Cardiac fibroblast (primary cell): ENCODE measurements at regions not wholly inside any gene's neighbourhood (a gene's known extent, or its start where the extent isn't known, plus 50 kb on each side); places are given as distances from the start of the nearest gene placed in this dataset.

Source experiments
- DNase-seq, 2 donors: peaks; one replicate each; pipeline versions ENCODE4 v3.0.0 to v3.0.0-alpha.2; 2010; ENCODE audit warnings: low read depth in 2 of 2
- H3K4me3 ChIP-seq, 2 donors: replicated peaks in 1 of 2; 1 replicate in 1 of 2; 2 replicates in 1 of 2; pipeline ENCODE4 v1.5.1; 2011; ENCODE audit warnings: low read depth in 2 of 2, low read length in 2 of 2, mild to moderate bottlenecking in 2 of 2, moderate library complexity in 1 of 2
- TF ChIP-seq, protein P1 (sequence below): IDR thresholded peaks from one replicate; pipeline ENCODE4 v1.5.1; 2011; ENCODE audit warnings: low read depth, mild to moderate bottlenecking, low read length, inconsistent platforms

DNA sequence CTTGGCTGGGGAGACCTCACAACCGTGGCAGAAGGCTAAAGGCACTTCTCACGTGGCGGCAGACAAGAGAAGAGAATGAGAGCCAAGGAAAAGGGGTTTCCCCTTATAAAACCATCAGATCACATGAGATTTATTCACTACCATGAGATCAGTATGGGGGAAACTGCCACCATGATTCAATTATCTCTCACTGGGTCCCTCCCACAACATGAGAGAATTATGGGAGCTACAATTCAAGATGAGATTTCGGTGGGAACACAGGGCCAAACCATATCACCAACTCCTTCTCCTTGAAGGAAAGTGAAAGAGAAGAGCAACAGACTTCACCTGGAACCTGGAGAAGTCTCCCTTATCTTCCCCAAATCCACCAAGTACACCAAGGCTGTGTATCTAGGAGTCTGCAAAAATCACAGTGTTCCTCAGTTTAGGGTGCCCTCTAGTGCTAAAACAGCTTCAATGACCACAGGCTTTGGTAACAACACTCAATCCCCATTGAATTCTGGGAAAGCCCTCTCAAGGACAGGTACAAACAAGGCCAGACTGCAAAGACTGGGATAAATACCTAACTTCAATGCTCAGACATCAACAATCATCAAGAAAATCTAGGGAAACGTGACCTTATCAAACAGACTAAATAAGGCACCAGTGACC is 148.8 kb upstream of the SRD5A2 start:
- no peak overlapping the region for H3K4me3 ChIP-seq
- TF ChIP-seq, protein P1, sequence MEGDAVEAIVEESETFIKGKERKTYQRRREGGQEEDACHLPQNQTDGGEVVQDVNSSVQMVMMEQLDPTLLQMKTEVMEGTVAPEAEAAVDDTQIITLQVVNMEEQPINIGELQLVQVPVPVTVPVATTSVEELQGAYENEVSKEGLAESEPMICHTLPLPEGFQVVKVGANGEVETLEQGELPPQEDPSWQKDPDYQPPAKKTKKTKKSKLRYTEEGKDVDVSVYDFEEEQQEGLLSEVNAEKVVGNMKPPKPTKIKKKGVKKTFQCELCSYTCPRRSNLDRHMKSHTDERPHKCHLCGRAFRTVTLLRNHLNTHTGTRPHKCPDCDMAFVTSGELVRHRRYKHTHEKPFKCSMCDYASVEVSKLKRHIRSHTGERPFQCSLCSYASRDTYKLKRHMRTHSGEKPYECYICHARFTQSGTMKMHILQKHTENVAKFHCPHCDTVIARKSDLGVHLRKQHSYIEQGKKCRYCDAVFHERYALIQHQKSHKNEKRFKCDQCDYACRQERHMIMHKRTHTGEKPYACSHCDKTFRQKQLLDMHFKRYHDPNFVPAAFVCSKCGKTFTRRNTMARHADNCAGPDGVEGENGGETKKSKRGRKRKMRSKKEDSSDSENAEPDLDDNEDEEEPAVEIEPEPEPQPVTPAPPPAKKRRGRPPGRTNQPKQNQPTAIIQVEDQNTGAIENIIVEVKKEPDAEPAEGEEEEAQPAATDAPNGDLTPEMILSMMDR, result peak; percentile 60
- DNase-seq, result peak; percentile 6 to 56

GRCh38 chr2:31729065-31729439 is 148.3 kb upstream of the SRD5A2 start:
- DNase-seq, result no peak
- TF ChIP-seq, protein P1, result no peak
- no peak overlapping the region for H3K4me3 ChIP-seq

GRCh38 chr2:31728406-31729064 is 147.8 kb upstream of the SRD5A2 start:
- no peak overlapping the region for H3K4me3 ChIP-seq
- TF ChIP-seq, protein P1, result no peak

GRCh38 chr2:31726457-31726856 is 145.7 kb upstream of the SRD5A2 start:
- TF ChIP-seq, protein P1, result no peak
- DNase-seq, result no peak
- H3K4me3 ChIP-seq, result no peak overlapping the region

More at GRCh38 chr2:31728406-31729064, 147.8 kb upstream of the SRD5A2 start:
- no peak for DNase-seq

DNA sequence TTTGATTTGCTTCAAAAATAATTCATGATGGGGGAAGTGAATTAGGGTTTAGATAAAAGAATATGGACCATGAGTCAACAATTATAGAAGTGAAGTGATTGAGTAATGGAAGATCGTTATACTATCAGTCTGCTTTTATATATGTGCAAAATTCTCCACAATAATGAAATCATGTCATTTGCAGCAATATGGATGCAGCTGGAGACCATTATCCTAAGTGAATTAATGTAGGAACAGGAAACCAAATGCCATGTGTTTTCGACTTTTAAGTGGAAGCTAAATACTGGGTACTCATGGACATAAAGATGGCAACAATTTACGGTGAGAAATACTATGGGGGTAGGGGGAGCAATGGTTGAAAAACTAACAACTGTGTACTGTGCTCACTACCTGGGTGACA is 144.7 kb upstream of the SRD5A2 start:
- TF ChIP-seq, protein P1, result no peak
- DNase-seq, result no peak
- no peak overlapping the region for H3K4me3 ChIP-seq

DNA sequence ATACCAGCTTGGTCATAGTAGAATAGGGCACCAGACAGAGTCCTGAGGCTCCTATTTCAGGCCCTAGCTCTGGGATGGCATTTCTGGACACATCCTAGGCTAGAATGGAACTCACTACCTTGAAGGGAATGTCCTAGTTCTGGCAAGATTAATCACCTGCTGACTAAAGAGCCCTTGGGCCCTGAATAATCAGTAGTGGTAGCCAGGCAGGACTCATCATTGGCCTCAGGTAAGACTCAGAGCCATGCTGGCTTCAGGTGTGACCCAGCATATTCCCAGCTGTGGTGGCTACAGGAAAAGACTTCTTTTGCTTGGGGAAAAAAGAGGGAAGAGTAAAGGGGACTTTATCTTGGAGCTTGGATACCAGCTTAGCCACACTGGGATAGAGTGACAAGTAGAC is 131.0 kb upstream of the SRD5A2 start:
- H3K4me3 ChIP-seq, result no peak overlapping the region
- DNase-seq, result no peak
- TF ChIP-seq, protein P1, result no peak
